ENCODE measurements at regions not wholly inside any gene's neighbourhood (a gene's known extent, or its start where the extent isn't known, plus 50 kb on each side); places are given as distances from the start of the nearest gene placed in this dataset.

GRCh38 chr10:108384378-108384777, 1219.9 kb upstream of the SORCS1 start:
- Histone ChIP-seq H3K4me3 (no peak overlapping the region), H3K27ac (no peak overlapping the region), H3K9me3 (no peaks in the 10 kb centered on the region), H3K4me1 (no peaks in the 10 kb centered on the region), H3K4me2 (no peak overlapping the region)
- CTCF ChIA-PET = no interaction called here
- DNase-seq (ENCODE audit: low read depth in 1 of 2, low spot score in 1 of 2) (no peak), ATAC-seq (no peak), FAIRE-seq (no peak)
- TF ChIP-seq ZNF302 (CRISPR knock-in tag; IDR thresholded peaks at IDR 0.05) = no peak
- TF ChIP-seq HDAC2 (IDR thresholded peaks at IDR 0.05) = no peak
- TF ChIP-seq GATA3 (IDR thresholded peaks at IDR 0.05; ENCODE audit: borderline replicate concordance) = no peak
- no peak for TF ChIP-seq TP53 (CRISPR knock-in tag; IDR thresholded peaks at IDR 0.05)
- no peak for TF ChIP-seq ELK1 (IDR thresholded peaks at IDR 0.05; ENCODE audit: low read depth, low read length)
- TF ChIP-seq RARB (CRISPR knock-in tag; IDR thresholded peaks at IDR 0.05) = no peak
- no peak for TF ChIP-seq ZFP36 (IDR thresholded peaks at IDR 0.05; ENCODE audit: borderline replicate concordance, partially characterized antibody)
- TF ChIP-seq EHMT2 (IDR thresholded peaks at IDR 0.05; ENCODE audit: low read depth) = no peak
- TF ChIP-seq BCL3 (IDR thresholded peaks at IDR 0.05) = no peak
- TF ChIP-seq BHLHE40 (IDR thresholded peaks at IDR 0.05; ENCODE audit: low read depth, low read length) = no peak
- no peak for TF ChIP-seq CEBPB (IDR thresholded peaks at IDR 0.05)
- whole genome bisulfite sequencing (ENCODE audit: missing lambda C conversion rate) = 0% methylated on average over 1 of the region's 1 CpG
- POLR2A ChIA-PET = no interaction called here

- POLR2A ChIA-PET = no interaction called here
- Histone ChIP-seq H3K9me3 (no peaks in the 10 kb centered on the region; the same call in 2 of the 3 replicates), H3K4me3 (no peak overlapping the region), H3K4me1 (no peaks in the 10 kb centered on the region), H3K27ac (no peak overlapping the region), H3K4me2 (no peak overlapping the region)
- FAIRE-seq = no peak
- ATAC-seq = no peak
- DNase-seq (ENCODE audit: low read depth in 1 of 2, low spot score in 1 of 2) = no peak
- CTCF ChIA-PET = no interaction called here
- TF ChIP-seq CTCF (IDR thresholded peaks at IDR 0.05) (no peak), MAFK (IDR thresholded peaks at IDR 0.05; ENCODE audit: partially characterized antibody) (peak; percentile 63)
These were observed 1214.3 kb upstream of the SORCS1 start for GRCh38 chr10:108378779-108379178.

GRCh38 chr10:108375691-108376090, 1211.2 kb upstream of the SORCS1 start:
- DNase-seq (ENCODE audit: low read depth in 1 of 2, low spot score in 1 of 2) = no peak
- no peak for ATAC-seq
- Histone ChIP-seq H3K27ac (no peak overlapping the region), H3K4me2 (no peak overlapping the region), H3K4me1 (no peaks in the 10 kb centered on the region), H3K4me3 (no peak overlapping the region), H3K9me3 (no peaks in the 10 kb centered on the region; the same call in 2 of the 3 replicates)
- ChIA-PET POLR2A (no interaction called here), CTCF (no interaction called here)
- TF ChIP-seq PBX3 (IDR thresholded peaks at IDR 0.05) (no peak), ZFP36 (IDR thresholded peaks at IDR 0.05; ENCODE audit: borderline replicate concordance, partially characterized antibody) (no peak), PHF8 (IDR thresholded peaks at IDR 0.05; ENCODE audit: borderline replicate concordance, low read depth) (no peak), TP53 (CRISPR knock-in tag; IDR thresholded peaks at IDR 0.05) (no peak), FOXS1 (CRISPR knock-in tag; IDR thresholded peaks at IDR 0.05) (no peak), RARB (CRISPR knock-in tag; IDR thresholded peaks at IDR 0.05) (no peak), HOXA7 (CRISPR knock-in tag; IDR thresholded peaks at IDR 0.05) (no peak)
- FAIRE-seq = no peak
